HL-60 (cell line): ENCODE measurements at regions not wholly inside any gene's neighbourhood (a gene's known extent, or its start where the extent isn't known, plus 50 kb on each side); places are given as distances from the start of the nearest gene placed in this dataset.

ENCODE experiments used
- POLR2AphosphoS5 ChIP-seq: IDR thresholded peaks from 2 replicates; pipeline ENCODE4 v1.6.1; 2012; ENCODE audit warnings: low read depth
- TF ChIP-seq, protein P1 (sequence below): IDR thresholded peaks from one replicate; pipeline ENCODE4 v1.5.1; 2011; ENCODE audit warnings: low read length, control low read depth, inconsistent platforms; ENCODE audit not compliant: insufficient read depth
- TF ChIP-seq, protein P2 (sequence below): IDR thresholded peaks from 2 replicates; pipeline ENCODE4 v1.6.1; 2012; ENCODE audit warnings: low read depth; ENCODE audit not compliant: insufficient replicate concordance

DNA sequence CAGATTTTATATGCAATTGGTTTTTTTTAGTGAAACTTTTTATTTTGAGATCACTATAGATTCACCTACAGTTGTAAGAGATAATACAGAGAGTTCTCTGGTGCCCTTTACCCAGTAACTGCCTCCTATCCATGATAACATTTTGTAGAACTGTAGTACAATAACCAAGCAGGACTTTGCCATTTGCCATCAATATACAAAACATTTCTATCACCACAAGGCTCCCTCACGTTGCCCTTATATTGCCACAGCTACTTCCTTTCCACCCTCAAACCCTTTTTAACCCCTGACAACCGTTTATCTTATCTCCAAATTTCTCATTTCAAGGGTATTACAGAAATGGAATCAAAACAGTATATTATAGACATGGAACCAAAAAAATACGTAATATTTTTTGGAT, 130.7 kb upstream of the GOLGA6L4 start:
- TF ChIP-seq, protein P1, sequence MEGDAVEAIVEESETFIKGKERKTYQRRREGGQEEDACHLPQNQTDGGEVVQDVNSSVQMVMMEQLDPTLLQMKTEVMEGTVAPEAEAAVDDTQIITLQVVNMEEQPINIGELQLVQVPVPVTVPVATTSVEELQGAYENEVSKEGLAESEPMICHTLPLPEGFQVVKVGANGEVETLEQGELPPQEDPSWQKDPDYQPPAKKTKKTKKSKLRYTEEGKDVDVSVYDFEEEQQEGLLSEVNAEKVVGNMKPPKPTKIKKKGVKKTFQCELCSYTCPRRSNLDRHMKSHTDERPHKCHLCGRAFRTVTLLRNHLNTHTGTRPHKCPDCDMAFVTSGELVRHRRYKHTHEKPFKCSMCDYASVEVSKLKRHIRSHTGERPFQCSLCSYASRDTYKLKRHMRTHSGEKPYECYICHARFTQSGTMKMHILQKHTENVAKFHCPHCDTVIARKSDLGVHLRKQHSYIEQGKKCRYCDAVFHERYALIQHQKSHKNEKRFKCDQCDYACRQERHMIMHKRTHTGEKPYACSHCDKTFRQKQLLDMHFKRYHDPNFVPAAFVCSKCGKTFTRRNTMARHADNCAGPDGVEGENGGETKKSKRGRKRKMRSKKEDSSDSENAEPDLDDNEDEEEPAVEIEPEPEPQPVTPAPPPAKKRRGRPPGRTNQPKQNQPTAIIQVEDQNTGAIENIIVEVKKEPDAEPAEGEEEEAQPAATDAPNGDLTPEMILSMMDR, result no peak
- no peak for TF ChIP-seq POLR2AphosphoS5
- TF ChIP-seq, protein P2, sequence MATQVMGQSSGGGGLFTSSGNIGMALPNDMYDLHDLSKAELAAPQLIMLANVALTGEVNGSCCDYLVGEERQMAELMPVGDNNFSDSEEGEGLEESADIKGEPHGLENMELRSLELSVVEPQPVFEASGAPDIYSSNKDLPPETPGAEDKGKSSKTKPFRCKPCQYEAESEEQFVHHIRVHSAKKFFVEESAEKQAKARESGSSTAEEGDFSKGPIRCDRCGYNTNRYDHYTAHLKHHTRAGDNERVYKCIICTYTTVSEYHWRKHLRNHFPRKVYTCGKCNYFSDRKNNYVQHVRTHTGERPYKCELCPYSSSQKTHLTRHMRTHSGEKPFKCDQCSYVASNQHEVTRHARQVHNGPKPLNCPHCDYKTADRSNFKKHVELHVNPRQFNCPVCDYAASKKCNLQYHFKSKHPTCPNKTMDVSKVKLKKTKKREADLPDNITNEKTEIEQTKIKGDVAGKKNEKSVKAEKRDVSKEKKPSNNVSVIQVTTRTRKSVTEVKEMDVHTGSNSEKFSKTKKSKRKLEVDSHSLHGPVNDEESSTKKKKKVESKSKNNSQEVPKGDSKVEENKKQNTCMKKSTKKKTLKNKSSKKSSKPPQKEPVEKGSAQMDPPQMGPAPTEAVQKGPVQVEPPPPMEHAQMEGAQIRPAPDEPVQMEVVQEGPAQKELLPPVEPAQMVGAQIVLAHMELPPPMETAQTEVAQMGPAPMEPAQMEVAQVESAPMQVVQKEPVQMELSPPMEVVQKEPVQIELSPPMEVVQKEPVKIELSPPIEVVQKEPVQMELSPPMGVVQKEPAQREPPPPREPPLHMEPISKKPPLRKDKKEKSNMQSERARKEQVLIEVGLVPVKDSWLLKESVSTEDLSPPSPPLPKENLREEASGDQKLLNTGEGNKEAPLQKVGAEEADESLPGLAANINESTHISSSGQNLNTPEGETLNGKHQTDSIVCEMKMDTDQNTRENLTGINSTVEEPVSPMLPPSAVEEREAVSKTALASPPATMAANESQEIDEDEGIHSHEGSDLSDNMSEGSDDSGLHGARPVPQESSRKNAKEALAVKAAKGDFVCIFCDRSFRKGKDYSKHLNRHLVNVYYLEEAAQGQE, result no peak
